NCI-H2227 treated with DMSO at 0.1 percent for 48 hours (cell line): ENCODE measurements at regions not wholly inside any gene's neighbourhood (a gene's known extent, or its start where the extent isn't known, plus 50 kb on each side); places are given as distances from the start of the nearest gene placed in this dataset.
"Not testable (repeated sequence)": the region's sequence is repeated elsewhere in the genome, so short reads cannot be mapped to it uniquely, and the experiment has no call there.

Source experiments
- DNase-seq: peaks from one replicate; lab custom pipeline; 2025; lab: John Stamatoyannopoulos, UW

GRCh38 chr17:51387986-51388385, 127.6 kb downstream of the UTP18 start:
- DNase-seq: no peak

DNA sequence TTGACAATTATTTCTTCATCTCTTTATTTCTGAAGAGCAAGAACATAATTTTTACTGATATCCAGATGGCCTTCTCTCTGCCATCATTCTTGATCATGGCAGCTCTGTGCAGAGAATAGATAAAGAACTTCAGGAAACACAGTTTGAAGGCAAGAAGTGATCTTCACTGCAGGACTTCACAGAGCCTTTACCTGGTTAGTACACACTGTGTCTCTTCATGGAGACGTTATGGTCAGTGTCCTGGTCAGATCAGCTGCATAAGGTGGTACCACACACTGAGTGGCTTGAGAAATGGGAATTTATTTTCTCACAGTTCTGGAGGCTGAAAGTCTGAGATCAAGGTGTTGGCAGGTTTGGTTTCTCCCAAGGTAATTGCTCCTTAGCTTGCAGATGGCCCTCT, 129.5 kb downstream of the UTP18 start:
- DNase-seq: no peak

- DNase-seq: no peak
Observed at GRCh38 chr17:51391982-51392654, 131.8 kb downstream of the UTP18 start.

GRCh38 chr17:51395621-51396020, 135.3 kb downstream of the UTP18 start:
- no peak for DNase-seq

DNA sequence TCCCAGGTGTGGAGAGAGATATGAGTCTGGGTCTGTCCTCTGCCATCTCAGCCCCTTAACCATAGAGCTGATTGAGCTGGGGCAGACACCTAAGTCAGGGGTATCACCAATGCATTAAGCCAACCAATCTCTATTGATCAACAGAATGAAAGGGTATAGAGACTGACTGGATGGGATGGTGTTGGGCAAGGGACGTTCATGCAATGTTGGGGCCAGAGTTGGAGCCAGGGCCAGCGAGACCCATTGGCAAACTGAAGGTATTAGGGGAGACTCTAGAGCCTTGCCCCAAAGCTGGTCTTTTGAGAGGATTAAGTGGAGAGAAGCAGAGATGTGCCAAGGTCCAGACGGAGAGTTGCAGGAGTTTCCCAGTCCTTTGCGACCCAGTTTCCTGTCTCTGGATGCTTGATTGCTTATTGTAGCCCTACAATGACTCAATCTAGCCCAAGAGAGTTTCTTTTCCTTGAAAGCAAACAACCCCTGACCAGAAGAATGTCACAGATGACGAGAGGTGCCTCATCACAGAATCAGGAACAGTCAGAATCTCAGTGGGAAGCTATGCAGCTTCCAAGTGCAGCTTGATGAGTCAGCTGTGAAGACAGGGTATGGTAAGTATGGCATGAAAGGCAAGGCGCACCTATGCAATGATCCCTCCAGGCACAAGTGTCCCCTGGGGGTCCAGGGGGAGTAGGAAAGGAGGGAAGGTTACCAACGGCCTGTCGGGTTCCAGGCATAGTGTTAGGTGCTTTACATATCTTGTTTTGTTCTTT, 137.2 kb downstream of the UTP18 start:
- no peak for DNase-seq

DNA sequence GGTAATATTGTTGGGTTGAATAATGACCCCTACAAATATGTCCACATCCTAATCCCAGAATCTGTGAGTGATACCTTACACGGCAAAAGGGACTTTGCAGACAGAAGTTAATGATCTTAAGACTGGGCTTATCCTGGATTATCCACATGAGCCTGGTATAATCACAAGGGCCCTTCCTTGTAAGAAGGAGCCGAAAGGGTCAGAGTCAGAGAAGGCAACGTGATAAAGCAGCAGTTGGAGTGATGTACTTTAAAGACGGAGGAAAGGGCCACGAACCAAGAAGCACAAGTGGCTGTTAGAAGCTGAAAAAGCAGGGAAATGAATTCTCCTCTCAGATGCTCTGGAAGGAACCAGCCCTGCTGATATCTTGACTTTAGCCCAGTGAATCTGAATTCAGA, 137.8 kb downstream of the UTP18 start:
- DNase-seq: no peak

- DNase-seq: peak; percentile 55
Observed at GRCh38 chr17:51398687-51399086, 138.3 kb downstream of the UTP18 start.

DNA sequence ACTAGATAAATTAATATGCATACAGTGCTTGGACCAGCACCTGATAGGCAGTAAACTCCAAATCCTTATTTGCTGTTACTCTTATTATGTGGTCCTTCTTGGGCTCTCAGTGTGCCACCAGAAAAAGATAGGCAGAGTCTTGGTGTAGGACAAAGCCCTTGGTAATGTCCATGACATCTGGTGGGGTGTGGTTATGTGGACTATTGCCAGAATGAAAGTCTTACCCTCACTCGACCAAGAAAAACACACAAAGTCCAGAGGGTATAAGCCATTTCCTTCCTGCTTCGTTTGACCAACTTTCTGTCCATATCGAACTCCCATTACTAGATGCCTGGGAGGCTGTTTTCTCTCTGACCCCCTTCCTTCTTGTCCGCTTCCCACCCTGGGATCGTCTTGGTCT, 140.9 kb downstream of the UTP18 start:
- no peak for DNase-seq

- no peak for DNase-seq
Observed at GRCh38 chr17:51402899-51403298, 142.6 kb downstream of the UTP18 start.

DNA sequence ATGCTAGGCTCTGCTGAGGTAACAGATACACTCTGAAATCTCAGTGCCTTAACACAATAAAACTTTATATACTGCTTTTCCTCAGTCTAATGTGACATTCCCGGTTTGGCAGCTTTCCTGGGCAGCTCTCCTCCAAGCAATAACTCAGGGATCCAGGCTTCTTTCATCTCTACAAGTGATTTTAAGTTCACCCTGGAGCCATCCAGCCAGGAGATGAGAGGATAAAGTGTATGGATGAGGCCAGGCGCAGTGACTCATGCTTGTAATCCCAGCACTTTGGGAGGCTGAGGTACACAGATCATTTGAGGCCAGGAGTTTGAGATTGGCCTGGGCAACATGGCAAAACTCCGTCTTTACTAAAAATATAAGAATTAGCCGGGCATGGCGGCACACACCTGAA, 147.2 kb downstream of the UTP18 start:
- no peak for DNase-seq

- DNase-seq: no peak
Observed at GRCh38 chr17:51419476-51419875, 159.1 kb downstream of the UTP18 start.

- no peak for DNase-seq
Observed at GRCh38 chr17:51421525-51421924, 161.2 kb downstream of the UTP18 start.

GRCh38 chr17:51422634-51423033, 162.3 kb downstream of the UTP18 start:
- no peak for DNase-seq

- DNase-seq: no peak
Observed at GRCh38 chr17:51423421-51424160, 163.2 kb downstream of the UTP18 start.

DNA sequence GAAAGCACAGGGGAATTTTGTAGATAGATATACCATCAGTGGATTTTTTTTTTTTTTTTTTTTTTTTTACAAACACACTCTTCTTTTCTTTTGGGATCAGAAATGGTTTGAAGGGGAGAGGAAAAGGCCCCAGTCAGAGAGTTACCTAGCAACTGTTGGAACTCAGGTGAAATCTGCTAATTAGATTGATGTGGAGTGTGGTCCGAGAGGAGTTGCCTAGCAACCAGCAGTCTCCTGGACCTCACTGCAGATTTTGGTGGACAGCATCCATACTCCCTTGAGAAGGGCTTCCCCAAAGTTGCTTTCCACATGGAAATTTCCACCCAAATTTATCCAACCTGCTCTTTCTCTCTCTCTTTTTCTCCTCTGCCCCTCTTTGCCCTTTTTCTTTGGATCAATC, 165.4 kb downstream of the UTP18 start:
- no peak for DNase-seq

GRCh38 chr17:51427323-51427811, 167.0 kb downstream of the UTP18 start:
- no peak for DNase-seq

GRCh38 chr17:51427856-51428255, 167.5 kb downstream of the UTP18 start:
- no peak for DNase-seq

DNA sequence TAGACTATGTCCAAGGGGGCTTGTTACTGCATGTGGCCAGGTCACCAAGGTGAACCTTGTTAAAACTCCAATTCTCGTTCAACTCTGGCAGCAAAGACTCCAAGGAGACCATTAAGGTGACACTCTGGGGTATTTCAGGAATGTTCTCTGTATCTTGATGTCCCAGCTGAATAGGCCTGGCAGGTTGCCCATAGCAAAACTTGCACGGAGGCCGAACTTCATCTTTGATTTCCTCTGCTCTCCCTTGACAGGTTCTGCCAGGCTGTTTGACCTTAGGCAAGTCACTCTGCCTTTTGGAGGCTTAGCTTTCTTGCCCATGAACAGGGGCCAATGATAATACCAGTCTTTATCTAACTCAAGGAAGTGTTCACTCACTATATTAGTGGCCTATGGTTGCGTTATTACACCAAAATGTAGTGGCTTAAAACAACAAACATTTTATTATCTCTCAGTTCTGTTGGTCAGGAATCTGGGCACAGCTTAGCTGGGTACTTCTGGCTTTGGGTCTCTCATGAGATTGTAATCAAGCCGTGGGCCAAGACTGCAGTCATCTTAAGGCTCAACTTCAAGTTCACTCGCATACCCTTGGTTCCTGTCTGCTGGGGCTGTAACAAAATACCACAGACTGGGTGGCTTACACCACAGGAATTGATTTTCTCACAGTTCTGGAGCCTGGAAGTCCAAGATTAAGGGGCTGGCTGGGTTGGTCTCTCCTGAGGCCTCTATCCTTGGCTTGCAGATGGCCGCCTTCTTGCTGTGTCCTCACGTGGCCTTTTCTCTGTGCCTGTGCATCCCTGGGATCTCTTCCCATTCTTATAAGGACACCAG, 168.5 kb downstream of the UTP18 start:
- DNase-seq: no peak

- not testable (repeated sequence) for DNase-seq
Observed at GRCh38 chr17:51429938-51430337, 169.6 kb downstream of the UTP18 start.

- no peak for DNase-seq
Observed at GRCh38 chr17:51430591-51430990, 170.2 kb downstream of the UTP18 start.

GRCh38 chr17:51434434-51435170, 174.3 kb downstream of the UTP18 start:
- DNase-seq: no peak
